ENCODE measurements at regions not wholly inside any gene's neighbourhood (a gene's known extent, or its start where the extent isn't known, plus 50 kb on each side); places are given as distances from the start of the nearest gene placed in this dataset.

DNA sequence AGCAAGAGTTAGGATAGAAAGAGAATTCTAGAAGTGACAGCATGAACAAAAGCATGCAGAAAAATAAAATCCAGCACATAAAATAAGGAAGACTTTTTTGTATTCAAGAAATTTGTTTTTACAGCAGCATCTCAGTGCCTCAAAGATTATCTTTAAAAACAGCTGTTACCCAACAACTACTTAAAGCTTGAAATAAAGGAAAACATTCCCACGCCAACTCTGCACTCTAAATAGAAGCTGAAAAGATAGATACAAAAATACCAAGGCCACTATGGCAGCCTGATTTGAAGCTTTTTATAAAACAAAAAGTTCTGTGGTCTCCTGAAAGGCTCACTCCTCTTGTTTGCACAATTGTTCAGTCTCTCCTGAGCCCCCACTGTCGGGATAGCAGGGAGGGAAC lies 83.6 kb upstream of the LRRC55 start:
- no peak for DNase-seq (ENCODE audit: low spot score in 2 of 2)
- Histone ChIP-seq H3K27ac (no peak overlapping the region), H3K9me3 (no peaks in the 10 kb centered on the region), H3K4me1 (peaks cover 0 to 7% (median 0%) of the 10 kb centered on the region in 4 donors), H3K27me3 (no peaks in the 10 kb centered on the region), H3K4me3 (no peak overlapping the region), H3K36me3 (no peaks in the 10 kb centered on the region)
- WGBS, 2 donors = 53 to 71% methylated on average over 2 of the region's 2 CpGs
- no peak for TF ChIP-seq EP300 (IDR thresholded peaks at IDR 0.05)
- TF ChIP-seq, protein P1, sequence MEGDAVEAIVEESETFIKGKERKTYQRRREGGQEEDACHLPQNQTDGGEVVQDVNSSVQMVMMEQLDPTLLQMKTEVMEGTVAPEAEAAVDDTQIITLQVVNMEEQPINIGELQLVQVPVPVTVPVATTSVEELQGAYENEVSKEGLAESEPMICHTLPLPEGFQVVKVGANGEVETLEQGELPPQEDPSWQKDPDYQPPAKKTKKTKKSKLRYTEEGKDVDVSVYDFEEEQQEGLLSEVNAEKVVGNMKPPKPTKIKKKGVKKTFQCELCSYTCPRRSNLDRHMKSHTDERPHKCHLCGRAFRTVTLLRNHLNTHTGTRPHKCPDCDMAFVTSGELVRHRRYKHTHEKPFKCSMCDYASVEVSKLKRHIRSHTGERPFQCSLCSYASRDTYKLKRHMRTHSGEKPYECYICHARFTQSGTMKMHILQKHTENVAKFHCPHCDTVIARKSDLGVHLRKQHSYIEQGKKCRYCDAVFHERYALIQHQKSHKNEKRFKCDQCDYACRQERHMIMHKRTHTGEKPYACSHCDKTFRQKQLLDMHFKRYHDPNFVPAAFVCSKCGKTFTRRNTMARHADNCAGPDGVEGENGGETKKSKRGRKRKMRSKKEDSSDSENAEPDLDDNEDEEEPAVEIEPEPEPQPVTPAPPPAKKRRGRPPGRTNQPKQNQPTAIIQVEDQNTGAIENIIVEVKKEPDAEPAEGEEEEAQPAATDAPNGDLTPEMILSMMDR (IDR thresholded peaks at IDR 0.05) = no peak
- TF ChIP-seq POLR2A (IDR thresholded peaks at IDR 0.05) = no peak

DNA sequence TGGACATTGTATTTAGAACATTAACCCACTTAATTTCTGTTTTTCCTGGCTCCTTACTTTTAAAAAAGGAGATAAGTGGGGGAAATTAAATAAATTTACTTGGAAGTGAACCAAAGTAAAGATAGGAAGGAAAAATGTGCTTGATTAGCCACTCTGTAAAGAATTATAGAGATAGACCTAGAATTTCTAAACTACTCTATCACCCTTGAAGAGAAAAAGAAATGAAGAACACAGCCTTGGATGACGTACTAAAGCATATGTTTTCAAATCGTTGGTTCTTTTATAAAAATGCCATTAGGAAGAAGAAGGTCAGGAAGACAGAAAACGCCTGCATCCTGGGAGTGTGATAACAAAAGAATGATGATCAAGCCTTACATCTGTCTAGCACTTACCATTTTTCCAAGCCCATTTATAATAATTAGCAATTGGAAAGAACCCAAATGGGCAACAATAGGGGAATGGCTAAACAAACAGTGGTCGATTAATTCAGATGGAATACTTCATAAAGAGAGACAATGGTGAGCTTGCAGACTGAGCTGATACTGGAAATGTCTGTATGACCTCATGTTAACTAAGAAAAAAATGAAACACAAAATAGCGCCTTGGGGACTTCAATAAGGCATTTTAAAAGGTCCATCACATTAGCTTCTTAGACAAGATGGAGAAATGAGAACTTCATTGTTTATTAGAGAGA lies 81.0 kb upstream of the LRRC55 start:
- TF ChIP-seq EP300 (IDR thresholded peaks at IDR 0.05) (no peak), POLR2A (IDR thresholded peaks at IDR 0.05) (no peak)
- TF ChIP-seq, protein P1 (IDR thresholded peaks at IDR 0.05) = no peak
- peaks cover 0 to 7% (median 0%) of the 10 kb centered on the region in 4 donors for H3K4me1 ChIP-seq
- H3K4me3 ChIP-seq = no peak overlapping the region
- no peaks in the 10 kb centered on the region for H3K9me3 ChIP-seq
- DNase-seq (ENCODE audit: low spot score in 2 of 2) = no peak
- no peak overlapping the region for H3K27ac ChIP-seq
- H3K36me3 ChIP-seq = no peaks in the 10 kb centered on the region
- H3K27me3 ChIP-seq = no peaks in the 10 kb centered on the region
- WGBS, 2 donors = 9 to 13% methylated on average over 5 of the region's 5 CpGs

DNA sequence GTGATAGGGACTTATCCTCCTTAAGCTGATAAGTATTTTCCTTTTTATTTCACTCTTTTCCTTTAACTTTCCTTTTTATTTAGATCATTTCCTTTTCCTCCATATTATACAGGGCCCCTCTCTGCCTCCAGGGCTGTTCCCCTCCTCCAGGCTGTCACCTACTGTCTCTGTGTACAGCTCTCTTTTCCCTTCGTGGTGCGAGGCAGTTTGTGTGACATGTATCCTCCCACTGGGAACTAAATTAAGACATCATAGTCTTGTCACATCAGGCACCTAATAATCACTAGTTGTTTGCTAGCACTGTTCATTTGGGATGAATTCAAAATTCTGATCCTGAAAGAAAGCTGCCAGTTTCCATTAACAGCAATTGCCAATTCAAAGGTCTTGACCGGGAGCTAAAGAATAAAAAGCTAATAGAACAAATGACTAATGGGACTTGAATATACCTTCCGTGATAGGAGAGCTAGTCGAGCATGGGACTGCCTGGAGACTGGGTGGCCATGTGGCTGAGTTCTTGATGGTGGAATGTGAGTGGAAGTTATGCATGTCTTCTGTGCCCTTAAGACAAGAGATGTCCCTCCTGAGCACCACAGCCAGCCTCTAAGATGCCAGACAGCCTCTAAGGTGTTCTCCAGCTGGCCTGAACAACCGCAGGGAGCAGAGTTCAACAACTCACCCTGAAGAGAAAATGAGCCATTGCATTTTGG lies 77.7 kb upstream of the LRRC55 start:
- Histone ChIP-seq H3K9me3 (peaks cover 0 to 9% (median 0%) of the 10 kb centered on the region in 4 donors), H3K4me3 (no peak overlapping the region), H3K27me3 (no peaks in the 10 kb centered on the region), H3K4me1 (peaks cover 0 to 7% (median 0%) of the 10 kb centered on the region in 4 donors), H3K36me3 (no peaks in the 10 kb centered on the region), H3K27ac (no peak overlapping the region)
- TF ChIP-seq, protein P1 (IDR thresholded peaks at IDR 0.05) = no peak
- TF ChIP-seq POLR2A (IDR thresholded peaks at IDR 0.05) (no peak), EP300 (IDR thresholded peaks at IDR 0.05) (no peak)
- no peak for DNase-seq (ENCODE audit: low spot score in 2 of 2)
- 69 to 74% methylated on average over 5 to 6 of the region's 6 CpGs for WGBS, 2 donors

DNA sequence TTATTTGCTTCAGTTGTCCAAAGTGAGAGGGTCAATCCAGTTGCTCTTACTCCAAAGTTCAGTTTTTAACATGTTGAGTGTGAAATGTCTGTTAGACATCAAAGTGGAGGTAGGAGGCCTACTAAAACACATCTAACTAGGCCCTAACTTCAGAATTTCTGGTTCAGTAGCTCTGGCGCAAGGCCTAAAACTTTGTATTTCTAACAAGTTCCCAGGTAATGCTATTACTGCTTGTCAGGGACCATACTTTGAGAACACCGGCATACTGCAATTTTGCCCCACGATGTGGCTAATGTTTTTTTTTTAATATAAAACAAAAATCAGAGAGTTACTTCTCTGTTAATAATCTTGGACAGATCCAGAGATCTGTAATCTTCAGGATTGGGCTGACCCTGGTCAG lies 72.4 kb upstream of the LRRC55 start:
- 93 to 94% methylated on average over 3 of the region's 3 CpGs for WGBS, 2 donors
- TF ChIP-seq EP300 (IDR thresholded peaks at IDR 0.05) (no peak), POLR2A (IDR thresholded peaks at IDR 0.05) (no peak)
- TF ChIP-seq, protein P1 (IDR thresholded peaks at IDR 0.05) = no peak
- H3K4me1 ChIP-seq = no peaks in the 10 kb centered on the region

DNA sequence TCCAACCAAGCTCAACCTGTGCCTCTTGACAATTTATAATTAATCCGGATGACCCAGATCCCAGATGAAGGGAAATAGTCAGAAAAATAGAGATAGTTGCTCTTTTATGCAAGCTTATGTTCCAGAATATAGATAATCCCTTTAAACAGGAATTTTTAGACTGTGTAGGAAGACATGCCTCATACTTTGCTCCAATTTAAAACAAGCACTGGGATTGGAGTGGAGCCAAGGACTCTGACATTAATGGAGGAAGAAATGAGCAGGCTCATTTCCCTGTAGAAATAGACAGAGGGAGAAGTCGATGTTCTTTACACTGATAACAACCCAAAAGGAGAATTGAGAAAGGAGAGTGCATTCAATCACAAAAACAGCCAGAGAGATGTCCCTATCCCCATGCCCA lies 70.1 kb upstream of the LRRC55 start:
- TF ChIP-seq, protein P1 (IDR thresholded peaks at IDR 0.05) = no peak
- TF ChIP-seq POLR2A (IDR thresholded peaks at IDR 0.05) (no peak), EP300 (IDR thresholded peaks at IDR 0.05) (no peak)
- Histone ChIP-seq H3K36me3 (no peaks in the 10 kb centered on the region), H3K4me3 (no peak overlapping the region), H3K4me1 (no peaks in the 10 kb centered on the region), H3K27me3 (no peaks in the 10 kb centered on the region), H3K27ac (no peak overlapping the region), H3K9me3 (peaks cover 0 to 9% (median 0%) of the 10 kb centered on the region in 4 donors)
- WGBS, 2 donors = 33 to 39% methylated on average over 2 of the region's 2 CpGs
- no peak for DNase-seq (ENCODE audit: low spot score in 2 of 2)

More for the DNA sequence above, 72.4 kb upstream of the LRRC55 start:
- Histone ChIP-seq H3K9me3 (peaks cover 0 to 9% (median 0%) of the 10 kb centered on the region in 4 donors), H3K27me3 (no peaks in the 10 kb centered on the region), H3K36me3 (no peaks in the 10 kb centered on the region), H3K27ac (no peak overlapping the region), H3K4me3 (no peak overlapping the region)
- no peak for DNase-seq (ENCODE audit: low spot score in 2 of 2)

Measured in tibial nerve (tissue), 4 donors.